ENCODE measurements at regions not wholly inside any gene's neighbourhood (a gene's known extent, or its start where the extent isn't known, plus 50 kb on each side); places are given as distances from the start of the nearest gene placed in this dataset.

DNA sequence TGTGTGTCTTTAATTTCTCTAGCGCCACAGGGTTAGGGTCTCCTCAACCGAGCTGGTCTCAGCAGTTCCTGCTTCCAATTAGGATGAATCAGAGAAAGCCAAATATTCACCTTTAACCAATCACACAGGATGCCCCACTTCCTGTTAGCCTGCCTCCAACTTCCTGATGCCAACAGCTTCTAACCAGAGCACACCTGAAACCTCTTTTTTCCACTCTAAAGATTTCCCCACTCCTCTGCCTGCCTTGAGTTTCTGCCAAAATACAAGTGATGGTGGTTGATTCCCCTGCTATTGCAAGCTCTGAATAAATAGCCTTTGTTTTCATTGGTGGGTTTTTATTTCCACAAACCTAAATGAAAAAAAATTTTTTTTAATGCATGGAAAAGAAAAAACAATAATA lies 144.7 kb upstream of the UST start:
- Mint-ChIP-seq H3K27me3 (peaks cover 1% of the 10 kb centered on the region), H3K9me3 (peaks cover 0 to 10% (median 5%) of the 10 kb centered on the region in 3 donors), H3K36me3 (peaks cover 2% of the 10 kb centered on the region), H3K27ac (no peak overlapping the region), H3K4me3 (no peak overlapping the region), H3K4me1 (peaks cover 0 to 1% (median 0%) of the 10 kb centered on the region in 3 donors)

DNA sequence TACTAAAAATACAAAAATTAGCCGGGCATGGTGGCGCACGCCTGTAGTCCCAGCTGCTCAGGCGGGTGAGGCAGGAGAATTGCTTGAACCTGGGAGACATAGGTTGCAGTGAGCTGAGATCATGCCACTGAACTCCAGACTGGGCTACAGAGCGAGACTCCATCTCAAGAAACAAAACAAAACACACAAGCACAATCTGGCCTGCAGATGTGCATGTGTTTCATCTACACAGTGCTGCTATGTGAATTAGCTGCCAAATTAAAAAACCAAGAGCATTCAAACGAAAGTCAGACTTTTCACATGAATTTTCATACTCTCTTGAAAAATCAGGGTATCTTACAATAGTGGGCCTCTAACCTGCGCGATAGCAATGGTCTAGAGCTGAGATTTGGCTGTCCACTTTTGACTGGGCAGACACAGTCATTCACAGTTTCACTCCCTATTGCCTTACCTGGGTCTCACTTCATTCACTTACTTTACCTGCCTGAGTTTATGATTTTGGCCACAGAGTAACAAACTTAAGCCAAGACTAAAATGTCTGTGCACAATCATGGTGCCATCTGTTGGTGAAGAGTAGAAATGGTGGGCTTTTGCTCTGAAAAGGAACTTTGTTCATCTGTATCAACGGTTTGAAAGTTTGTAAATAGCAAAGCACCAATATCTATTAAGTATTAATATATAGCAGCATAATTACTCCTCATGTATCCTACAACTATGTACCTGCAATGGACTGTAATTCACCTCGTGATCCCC lies 138.5 kb upstream of the UST start:
- H3K27ac Mint-ChIP-seq, result no peak overlapping the region
- H3K4me3 Mint-ChIP-seq, result no peak overlapping the region
- H3K4me1 Mint-ChIP-seq, result peaks cover 0 to 3% (median 0%) of the 10 kb centered on the region in 3 donors
- no peaks in the 10 kb centered on the region for H3K9me3 Mint-ChIP-seq
- no peaks in the 10 kb centered on the region for H3K27me3 Mint-ChIP-seq
- H3K36me3 Mint-ChIP-seq, result no peaks in the 10 kb centered on the region

DNA sequence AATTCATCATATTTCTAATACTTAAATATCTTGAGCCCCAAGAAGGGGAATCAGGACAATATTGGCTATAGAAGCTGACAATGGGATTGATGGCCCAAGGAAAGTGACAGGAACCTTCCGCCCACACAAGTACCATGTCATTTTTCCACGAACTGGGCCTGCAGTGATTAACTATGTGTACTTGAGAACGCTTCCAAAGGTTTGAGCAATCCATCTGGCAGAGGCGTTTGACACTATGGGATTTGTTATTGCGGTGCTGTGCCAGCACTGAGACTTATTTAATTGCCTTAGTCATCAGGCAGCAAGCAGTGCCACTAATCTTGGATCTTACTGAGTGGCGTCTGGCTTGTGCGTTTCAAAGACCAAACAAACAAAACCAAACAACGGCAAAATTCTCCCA lies 135.6 kb upstream of the UST start:
- H3K4me3 Mint-ChIP-seq, result no peak overlapping the region
- H3K9me3 Mint-ChIP-seq, result peaks cover 0 to 1% (median 0%) of the 10 kb centered on the region in 3 donors
- H3K27me3 Mint-ChIP-seq, result no peaks in the 10 kb centered on the region
- no peaks in the 10 kb centered on the region for H3K36me3 Mint-ChIP-seq
- H3K4me1 Mint-ChIP-seq, result peaks cover 0 to 3% (median 0%) of the 10 kb centered on the region in 3 donors
- H3K27ac Mint-ChIP-seq, result no peak overlapping the region

DNA sequence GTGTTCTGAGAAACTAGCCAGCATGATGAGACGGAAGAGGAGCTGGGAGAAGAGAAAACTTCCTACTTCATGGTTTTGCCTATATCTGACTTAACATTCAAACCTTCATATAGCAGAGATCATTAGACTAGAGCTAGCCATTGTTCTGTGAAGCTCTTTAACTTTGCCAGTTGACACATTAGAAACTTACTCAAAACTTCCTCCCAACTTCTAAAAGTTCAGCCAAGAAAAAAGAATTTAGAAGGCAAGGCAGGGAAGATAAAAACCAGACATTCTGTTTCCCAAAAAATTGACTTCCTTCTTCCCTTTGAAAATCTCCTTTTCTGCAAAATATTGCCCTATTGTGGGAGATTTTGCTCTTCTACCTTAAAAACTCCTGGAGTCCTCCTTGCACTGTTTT lies 134.8 kb upstream of the UST start:
- H3K36me3 Mint-ChIP-seq, result no peaks in the 10 kb centered on the region
- no peaks in the 10 kb centered on the region for H3K27me3 Mint-ChIP-seq
- H3K4me1 Mint-ChIP-seq, result peaks cover 0 to 3% (median 0%) of the 10 kb centered on the region in 3 donors
- H3K27ac Mint-ChIP-seq, result no peak overlapping the region
- H3K4me3 Mint-ChIP-seq, result no peak overlapping the region
- peaks cover 0 to 1% (median 0%) of the 10 kb centered on the region in 3 donors for H3K9me3 Mint-ChIP-seq

DNA sequence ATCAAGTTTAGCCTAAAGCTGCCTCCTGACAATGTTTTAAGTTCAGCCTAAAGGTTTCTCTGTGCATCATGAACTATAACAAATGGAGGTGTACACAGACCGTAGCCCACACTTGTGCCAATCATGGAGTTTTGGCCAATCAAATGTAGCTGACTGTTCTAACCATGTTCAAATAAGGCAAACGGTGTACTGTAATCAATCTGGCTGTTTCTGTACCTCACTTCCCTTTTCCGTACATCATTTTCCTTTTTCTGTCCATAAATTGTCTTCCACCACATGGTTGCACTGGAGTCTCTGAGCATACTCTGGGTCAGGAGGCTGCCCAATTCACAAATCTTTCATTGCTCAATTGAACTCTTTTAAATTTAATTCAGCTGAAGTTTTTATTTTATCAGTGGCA lies 132.2 kb upstream of the UST start:
- H3K9me3 Mint-ChIP-seq, result peaks cover 0 to 1% (median 0%) of the 10 kb centered on the region in 3 donors
- H3K4me1 Mint-ChIP-seq, result peaks cover 0 to 6% (median 0%) of the 10 kb centered on the region in 3 donors
- H3K27ac Mint-ChIP-seq, result no peak overlapping the region
- H3K27me3 Mint-ChIP-seq, result no peaks in the 10 kb centered on the region
- H3K4me3 Mint-ChIP-seq, result no peak overlapping the region
- no peaks in the 10 kb centered on the region for H3K36me3 Mint-ChIP-seq

DNA sequence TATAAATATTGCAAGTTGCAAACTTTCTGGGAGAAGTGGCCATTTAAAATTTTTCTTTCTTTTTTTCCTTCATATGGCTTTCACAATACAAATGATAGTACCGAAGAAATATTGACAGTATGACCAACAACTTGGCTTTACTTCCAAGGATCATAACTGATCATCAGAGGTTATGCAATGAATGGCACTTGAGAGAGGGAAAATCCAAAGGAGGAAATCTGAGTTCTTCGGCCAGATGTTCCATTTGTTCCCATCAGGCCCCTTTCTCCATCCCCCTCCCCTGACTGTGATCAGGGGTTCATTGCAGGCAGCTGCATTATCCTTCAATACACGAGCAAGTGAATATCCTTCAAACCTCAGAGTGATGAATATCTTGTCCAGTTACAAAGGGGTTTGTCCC lies 130.0 kb upstream of the UST start:
- Mint-ChIP-seq H3K27me3 (no peaks in the 10 kb centered on the region), H3K36me3 (no peaks in the 10 kb centered on the region), H3K9me3 (peaks cover 0 to 1% (median 0%) of the 10 kb centered on the region in 3 donors), H3K4me1 (peaks cover 2 to 6% (median 5%) of the 10 kb centered on the region in 3 donors), H3K27ac (no peak overlapping the region), H3K4me3 (no peak overlapping the region)

DNA sequence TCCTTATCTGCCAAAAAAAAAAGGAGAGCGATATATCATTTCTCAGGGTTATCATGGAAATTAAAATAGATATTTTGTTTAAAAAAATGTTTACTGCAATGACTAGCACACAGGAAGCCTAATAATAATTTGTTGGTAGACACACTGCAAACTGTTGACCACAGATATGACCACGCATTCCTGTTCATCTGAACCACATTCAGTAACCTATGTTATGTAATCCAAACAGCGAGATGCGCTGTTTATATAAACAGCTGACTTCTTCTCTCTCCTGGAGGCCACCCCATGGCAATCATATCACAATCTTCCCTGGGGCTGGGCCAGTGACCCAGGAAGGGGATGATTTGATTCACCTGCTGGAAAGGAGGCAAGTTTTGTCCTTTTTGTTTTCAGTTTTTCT lies 129.3 kb upstream of the UST start:
- Mint-ChIP-seq H3K4me1 (peaks cover 2 to 6% (median 4%) of the 10 kb centered on the region in 3 donors), H3K9me3 (peaks cover 0 to 1% (median 0%) of the 10 kb centered on the region in 3 donors), H3K27ac (peak overlapping the region in 1 of 3 donors; percentile 33), H3K4me3 (no peak overlapping the region), H3K27me3 (no peaks in the 10 kb centered on the region), H3K36me3 (no peaks in the 10 kb centered on the region)

DNA sequence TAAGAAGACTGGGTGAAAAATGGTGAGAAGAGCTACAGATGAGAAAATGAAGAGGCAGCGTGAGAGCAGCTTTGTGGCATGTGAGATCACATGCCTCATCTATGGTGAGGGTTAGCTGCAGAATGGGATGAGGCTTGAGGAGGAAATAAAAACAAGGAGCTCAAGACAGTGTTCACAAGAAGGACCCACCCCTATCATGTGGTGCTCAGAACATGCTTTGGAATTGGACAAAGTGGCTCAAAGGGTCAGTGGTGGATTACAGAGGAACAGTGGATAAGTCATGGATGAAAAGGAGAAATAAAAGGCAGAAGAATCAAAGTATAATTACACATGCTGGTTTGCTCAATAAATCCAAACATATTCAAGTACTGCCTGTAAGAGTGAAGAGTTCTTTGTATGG lies 126.9 kb upstream of the UST start:
- H3K9me3 Mint-ChIP-seq, result no peaks in the 10 kb centered on the region
- peaks cover 2 to 10% (median 4%) of the 10 kb centered on the region in 3 donors for H3K4me1 Mint-ChIP-seq
- no peak overlapping the region for H3K4me3 Mint-ChIP-seq
- H3K36me3 Mint-ChIP-seq, result no peaks in the 10 kb centered on the region
- no peak overlapping the region for H3K27ac Mint-ChIP-seq
- peaks cover 3% of the 10 kb centered on the region for H3K27me3 Mint-ChIP-seq

DNA sequence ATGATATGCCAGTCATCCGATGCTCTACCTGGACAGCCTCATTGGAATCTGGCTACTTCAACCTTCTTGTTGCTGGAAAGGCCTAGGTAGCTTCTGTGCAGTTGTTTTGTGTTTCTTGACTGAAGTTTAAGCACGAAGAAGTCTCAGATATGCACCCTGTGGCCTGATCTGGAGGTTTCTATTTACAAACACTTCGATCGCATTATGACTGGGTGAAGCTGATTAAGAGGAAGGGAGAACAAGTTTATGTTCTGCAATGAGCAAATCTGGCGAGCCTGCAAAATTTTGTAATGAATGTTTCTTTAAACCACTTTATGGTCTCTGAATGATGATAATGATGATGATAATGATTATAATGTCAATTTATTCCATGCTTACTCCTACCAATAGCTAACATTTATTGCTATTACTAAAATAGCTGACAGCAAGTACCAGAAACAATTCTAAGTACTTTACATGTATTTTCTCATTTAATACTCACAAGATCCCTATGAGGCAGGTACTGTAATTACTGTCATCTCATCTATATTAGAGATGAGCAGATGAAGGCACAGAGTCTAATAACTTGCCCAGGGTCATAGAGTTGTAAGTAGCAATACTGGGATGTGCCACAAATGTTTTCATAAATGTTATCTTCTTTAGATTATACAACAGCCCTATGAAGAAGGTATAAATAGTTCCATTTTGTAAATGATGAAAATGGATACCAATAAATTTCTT lies 126.1 kb upstream of the UST start:
- Mint-ChIP-seq H3K4me1 (peaks cover 2 to 10% (median 4%) of the 10 kb centered on the region in 3 donors), H3K4me3 (no peak overlapping the region), H3K36me3 (no peaks in the 10 kb centered on the region), H3K9me3 (no peaks in the 10 kb centered on the region), H3K27me3 (peaks cover 3% of the 10 kb centered on the region), H3K27ac (no peak overlapping the region)

DNA sequence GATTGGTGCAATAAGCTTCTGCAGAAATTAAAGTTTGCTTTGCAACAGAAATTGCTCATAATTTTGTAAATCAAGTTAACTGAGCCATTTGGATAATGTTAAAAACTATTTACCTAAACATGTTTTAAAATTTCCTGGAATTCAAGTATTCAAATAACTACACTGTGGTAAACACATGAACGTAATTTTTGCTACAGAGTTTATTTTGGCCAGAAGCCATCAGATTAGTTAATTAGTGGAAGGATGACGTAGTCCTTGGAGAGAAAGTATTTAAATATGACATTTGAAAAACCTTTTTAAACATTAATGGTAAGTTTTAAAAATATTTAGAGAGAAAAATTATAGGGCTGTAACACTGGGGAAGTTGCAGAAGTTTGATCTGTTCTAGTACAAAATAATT lies 121.2 kb upstream of the UST start:
- Mint-ChIP-seq H3K9me3 (no peaks in the 10 kb centered on the region), H3K27ac (no peak overlapping the region), H3K4me3 (no peak overlapping the region), H3K27me3 (peaks cover 3% of the 10 kb centered on the region), H3K36me3 (no peaks in the 10 kb centered on the region), H3K4me1 (peaks cover 7 to 15% (median 12%) of the 10 kb centered on the region in 3 donors)

DNA sequence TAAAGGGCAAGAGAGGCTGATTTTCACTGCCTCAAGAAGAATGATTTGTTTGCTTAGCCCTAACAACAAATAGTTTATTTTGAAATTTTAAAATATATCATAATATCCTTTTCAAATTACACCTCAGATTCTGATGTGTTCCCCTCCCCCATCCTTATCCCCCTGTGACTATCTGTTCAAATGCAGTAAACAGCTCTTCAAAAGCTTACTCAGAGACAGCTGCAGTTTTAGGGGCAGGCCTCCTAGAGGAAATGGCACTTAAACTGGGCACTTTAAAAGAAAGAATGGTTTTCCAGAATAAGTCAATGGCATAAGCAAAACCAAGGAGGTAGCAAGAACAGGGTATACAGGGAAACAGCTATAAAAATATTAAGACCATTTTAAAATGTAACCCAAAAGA lies 118.6 kb upstream of the UST start:
- Mint-ChIP-seq H3K27ac (peak overlapping the region in 1 of 3 donors; percentile 22), H3K4me1 (peaks cover 7 to 12% (median 8%) of the 10 kb centered on the region in 3 donors), H3K27me3 (peaks cover 3% of the 10 kb centered on the region), H3K4me3 (peak overlapping the region in 1 of 4 donors; percentile 66), H3K9me3 (no peaks in the 10 kb centered on the region), H3K36me3 (no peaks in the 10 kb centered on the region)

DNA sequence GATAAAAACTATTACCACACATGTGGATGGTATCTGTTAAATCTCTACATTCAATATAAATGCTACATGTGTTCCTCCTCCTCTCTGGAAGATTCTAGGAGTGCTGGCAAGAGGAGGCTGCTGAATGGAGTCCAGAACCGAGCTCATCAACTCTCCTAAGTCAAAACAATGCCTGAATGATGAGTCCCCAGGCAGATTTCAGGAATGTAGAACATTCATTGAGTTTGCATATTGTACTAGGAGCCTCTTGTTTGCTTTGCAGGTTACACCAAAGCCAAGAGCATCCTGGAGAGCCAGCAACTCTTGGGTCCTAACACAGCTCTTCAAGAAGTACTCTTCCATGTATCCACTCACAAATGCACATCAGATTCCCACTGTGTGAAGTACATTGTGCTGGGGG lies 117.6 kb upstream of the UST start:
- Mint-ChIP-seq H3K27ac (no peak overlapping the region), H3K36me3 (no peaks in the 10 kb centered on the region), H3K4me1 (peaks cover 7 to 12% (median 7%) of the 10 kb centered on the region in 3 donors), H3K27me3 (no peaks in the 10 kb centered on the region), H3K9me3 (no peaks in the 10 kb centered on the region), H3K4me3 (peak overlapping the region in 2 of 4 donors; percentile 63 to 81)

DNA sequence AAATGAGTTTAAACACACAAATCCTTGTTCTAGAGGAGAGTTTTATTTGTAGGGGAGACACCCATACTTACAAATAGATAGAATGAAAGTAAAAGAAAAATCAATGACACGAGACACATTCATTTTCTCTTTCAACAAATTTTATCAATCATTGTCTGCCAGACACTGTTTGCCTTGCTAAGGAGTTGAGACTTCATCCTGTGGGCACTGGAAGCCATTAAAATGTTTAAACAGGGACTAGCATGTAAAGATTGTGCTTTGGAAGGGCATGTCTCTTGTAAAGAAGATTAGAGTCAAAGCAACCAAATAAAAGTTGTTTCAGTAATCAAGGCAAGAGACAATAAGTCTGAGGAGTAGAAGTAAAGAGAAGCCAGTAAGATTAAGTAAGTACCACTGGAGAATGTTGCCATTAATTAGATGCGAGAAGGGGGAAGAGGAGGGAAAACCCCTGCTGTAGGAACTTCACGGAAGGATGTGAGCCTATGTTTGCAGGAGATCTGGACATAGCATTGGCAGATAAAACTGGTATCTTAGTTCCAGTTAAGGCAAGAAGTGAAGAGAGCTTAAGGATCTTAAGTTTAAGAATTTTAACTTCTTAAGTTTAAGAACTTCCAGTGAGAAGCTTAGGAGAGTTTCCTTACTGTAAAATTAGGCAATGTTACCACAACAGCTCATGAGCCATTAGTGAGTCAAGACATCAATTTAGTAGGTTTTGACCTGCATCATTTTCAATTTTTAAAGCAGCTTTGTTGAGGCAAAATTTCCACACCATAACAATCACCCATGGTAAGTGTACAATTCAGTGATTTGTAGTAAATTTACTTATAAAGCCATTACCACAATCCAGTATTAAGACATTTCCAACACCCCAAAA lies 117.0 kb upstream of the UST start:
- Mint-ChIP-seq H3K27ac (no peak overlapping the region), H3K9me3 (no peaks in the 10 kb centered on the region), H3K4me1 (peaks cover 7 to 12% (median 7%) of the 10 kb centered on the region in 3 donors)

DNA sequence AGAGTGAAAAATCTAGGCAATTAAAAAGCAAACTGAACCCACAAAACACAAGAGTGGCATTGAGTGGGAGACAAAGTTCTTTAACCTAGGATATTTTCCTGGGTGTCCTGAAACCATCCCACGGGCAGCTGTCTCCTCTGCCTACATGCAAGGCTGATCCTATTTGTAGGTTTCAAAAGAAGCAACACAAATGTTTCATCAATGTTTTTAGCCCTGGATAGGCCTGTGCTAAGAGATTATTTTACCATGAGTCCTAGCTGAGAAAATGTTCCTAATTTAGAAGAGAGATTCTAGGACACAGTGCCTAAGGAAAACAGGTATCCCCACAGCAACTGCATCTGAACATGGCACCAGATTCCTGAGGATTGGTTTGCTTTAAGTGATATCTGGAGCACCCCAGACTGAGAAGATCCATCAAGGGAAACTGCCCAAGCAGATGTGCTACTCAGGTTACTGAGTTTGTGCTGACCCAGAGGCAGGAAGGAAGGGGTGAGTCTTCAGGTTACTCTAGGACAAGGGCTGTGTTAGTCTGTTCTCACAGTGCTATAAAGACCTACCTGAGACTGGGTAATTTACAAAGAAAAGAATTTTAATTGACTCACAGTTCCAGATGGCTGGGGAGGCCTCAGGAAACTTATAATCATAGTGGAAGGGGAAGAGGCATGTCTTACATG lies 111.6 kb upstream of the UST start:
- Mint-ChIP-seq H3K4me1 (peaks cover 7 to 12% (median 11%) of the 10 kb centered on the region in 3 donors), H3K27ac (no peak overlapping the region), H3K36me3 (no peaks in the 10 kb centered on the region), H3K4me3 (no peak overlapping the region), H3K9me3 (no peaks in the 10 kb centered on the region), H3K27me3 (no peaks in the 10 kb centered on the region)

More for the DNA sequence above, 117.0 kb upstream of the UST start:
- Mint-ChIP-seq H3K27me3 (no peaks in the 10 kb centered on the region), H3K4me3 (peak overlapping the region in 3 of 4 donors; percentile 2 to 81 (median 63)), H3K36me3 (no peaks in the 10 kb centered on the region)

Measured in IgD-negative memory B cell (primary cell).